ENCODE measurements at regions not wholly inside any gene's neighbourhood (a gene's known extent, or its start where the extent isn't known, plus 50 kb on each side); places are given as distances from the start of the nearest gene placed in this dataset.
"Not testable (repeated sequence)": the region's sequence is repeated elsewhere in the genome, so short reads cannot be mapped to it uniquely, and the experiment has no call there.

DNA sequence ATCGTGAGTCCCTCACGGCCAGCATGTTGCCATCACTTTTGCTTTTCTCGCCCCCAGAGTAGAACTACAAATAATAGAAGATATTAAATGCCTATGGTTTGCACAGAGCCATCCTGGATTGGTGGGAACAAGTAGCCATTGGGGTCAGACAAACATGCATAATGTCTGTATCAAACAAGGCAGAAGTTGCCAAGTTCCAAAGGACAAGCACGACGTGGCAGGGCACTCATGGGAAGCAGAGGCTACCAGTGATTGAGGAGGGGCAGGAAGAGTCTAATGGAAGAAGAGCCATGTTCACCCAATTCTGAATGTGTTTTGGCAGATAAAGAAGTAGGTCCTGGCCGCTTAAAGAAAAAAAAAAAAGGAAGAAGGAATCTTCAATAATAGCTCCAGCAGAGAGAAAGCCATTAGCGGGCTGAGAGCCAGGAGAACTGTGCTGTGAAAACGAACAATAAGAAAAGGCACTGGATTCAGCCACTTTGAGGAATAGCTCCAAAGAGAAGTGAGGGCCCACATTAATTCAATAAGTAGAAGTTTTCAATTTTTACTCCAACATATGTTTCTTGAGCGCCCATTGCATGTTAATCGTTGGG lies 153.7 kb upstream of the ADCY2 start:
- H3K4me1 ChIP-seq (ENCODE audit: control insufficient read depth, insufficient read depth, low read length), result peaks cover 3% of the 10 kb centered on the region
- peak in 2 of 6 donors; percentile 65 to 72 for DNase-seq (ENCODE audit: low read depth in 4 of 6, low spot score in 6 of 6)
- no peaks in the 10 kb centered on the region for H3K9me3 ChIP-seq (ENCODE audit: control insufficient read depth, insufficient read depth, low read length)
- whole genome bisulfite sequencing (ENCODE audit: insufficient coverage), result 58% methylated on average over 5 of the region's 10 CpGs
- H3K4me3 ChIP-seq (ENCODE audit: low read depth, low read length), result no peak overlapping the region
- no peaks in the 10 kb centered on the region for H3K27me3 ChIP-seq (ENCODE audit: control insufficient read depth, insufficient read depth, low read length)
- no peaks in the 10 kb centered on the region for H3K36me3 ChIP-seq (ENCODE audit: control insufficient read depth, insufficient read depth, low read length)
- H3K27ac ChIP-seq (ENCODE audit: low read depth, low read length), result no peak overlapping the region

DNA sequence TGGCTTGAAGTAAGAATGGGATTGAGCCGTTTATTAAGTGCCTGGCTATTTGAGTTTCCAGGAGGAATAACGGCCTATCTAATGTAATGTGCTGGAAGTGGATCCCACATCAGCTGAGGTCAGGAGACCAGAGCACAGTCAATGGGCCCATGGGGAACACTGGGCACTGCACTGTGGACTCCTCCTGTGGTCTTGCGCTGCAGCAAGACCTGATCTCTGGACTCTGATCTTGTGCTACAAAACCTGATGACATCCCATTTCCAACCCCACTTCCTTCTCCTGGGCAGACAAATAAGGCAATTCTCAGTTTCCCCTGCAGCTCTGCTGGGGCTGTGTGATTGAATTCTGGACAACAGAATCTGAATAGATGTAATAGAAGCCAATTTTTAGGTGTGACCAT lies 151.7 kb upstream of the ADCY2 start:
- DNase-seq (ENCODE audit: low read depth in 4 of 6, low spot score in 6 of 6), result no peak
- Histone ChIP-seq H3K4me1 (ENCODE audit: control insufficient read depth, insufficient read depth, low read length) (peaks cover 3% of the 10 kb centered on the region), H3K9me3 (ENCODE audit: control insufficient read depth, insufficient read depth, low read length) (no peaks in the 10 kb centered on the region), H3K36me3 (ENCODE audit: control insufficient read depth, insufficient read depth, low read length) (no peaks in the 10 kb centered on the region), H3K4me3 (ENCODE audit: low read depth, low read length) (no peak overlapping the region), H3K27ac (ENCODE audit: low read depth, low read length) (no peak overlapping the region), H3K27me3 (ENCODE audit: control insufficient read depth, insufficient read depth, low read length) (no peaks in the 10 kb centered on the region)
- 82% methylated on average over 3 of the region's 3 CpGs for WGBS (ENCODE audit: insufficient coverage)

DNA sequence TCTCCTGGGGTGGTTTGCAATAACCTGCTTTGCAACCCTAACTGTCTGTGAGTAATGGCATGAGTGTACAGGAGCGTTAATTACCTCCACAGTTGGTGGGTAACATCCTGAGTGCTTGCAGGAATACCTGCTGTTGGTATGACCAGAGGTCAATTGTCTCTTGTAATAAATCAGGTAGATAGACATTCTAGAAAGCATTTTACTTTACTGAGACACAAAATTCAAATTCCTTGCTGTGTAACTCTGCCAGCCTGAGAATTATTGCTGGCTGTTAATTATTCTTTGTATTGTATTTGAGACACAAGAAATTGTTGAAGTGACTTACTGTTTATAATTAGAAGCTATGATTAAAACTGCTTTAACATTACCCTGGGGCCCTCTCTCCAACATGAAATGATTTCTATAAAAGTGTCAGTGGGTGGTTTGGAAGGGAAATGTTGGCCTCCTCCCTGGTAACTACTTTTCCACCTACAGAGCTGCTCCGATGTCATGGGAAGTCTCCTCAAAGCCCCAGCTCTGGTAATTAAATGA lies 150.8 kb upstream of the ADCY2 start:
- peak in 4 of 6 donors; percentile 7 to 96 (median 44) for DNase-seq (ENCODE audit: low read depth in 4 of 6, low spot score in 6 of 6)
- Histone ChIP-seq H3K36me3 (ENCODE audit: control insufficient read depth, insufficient read depth, low read length) (no peaks in the 10 kb centered on the region), H3K4me1 (ENCODE audit: control insufficient read depth, insufficient read depth, low read length) (peaks cover 3% of the 10 kb centered on the region), H3K27me3 (ENCODE audit: control insufficient read depth, insufficient read depth, low read length) (no peaks in the 10 kb centered on the region), H3K4me3 (ENCODE audit: low read depth, low read length) (no peak overlapping the region), H3K9me3 (ENCODE audit: control insufficient read depth, insufficient read depth, low read length) (no peaks in the 10 kb centered on the region), H3K27ac (ENCODE audit: low read depth, low read length) (no peak overlapping the region)
- WGBS (ENCODE audit: insufficient coverage), result 20% methylated on average over 1 of the region's 2 CpGs

DNA sequence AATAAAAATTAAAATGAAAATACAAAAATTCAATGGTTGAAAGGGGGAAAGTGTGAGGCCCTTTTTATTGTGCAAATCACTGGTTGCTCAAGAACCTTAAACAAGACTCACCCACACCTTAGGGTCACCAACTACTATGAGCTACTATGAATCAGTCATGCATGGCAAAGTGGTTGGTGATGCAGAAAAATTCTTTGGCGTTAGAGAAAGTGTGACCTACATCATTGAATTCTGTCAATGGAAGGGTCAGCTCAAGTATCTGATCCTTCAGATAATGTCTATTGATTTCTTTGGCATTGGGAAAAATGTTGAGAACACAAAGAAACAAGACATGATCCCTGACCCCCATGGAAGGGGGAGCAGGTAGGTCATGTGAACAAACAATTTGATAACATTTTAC lies 149.7 kb upstream of the ADCY2 start:
- H3K36me3 ChIP-seq (ENCODE audit: control insufficient read depth, insufficient read depth, low read length), result no peaks in the 10 kb centered on the region
- no peak for DNase-seq (ENCODE audit: low read depth in 4 of 6, low spot score in 6 of 6)
- H3K4me1 ChIP-seq (ENCODE audit: control insufficient read depth, insufficient read depth, low read length), result peaks cover 3% of the 10 kb centered on the region
- H3K27ac ChIP-seq (ENCODE audit: low read depth, low read length), result no peak overlapping the region
- no CpG with 5 or more reads among the region's 1 CpG for WGBS (ENCODE audit: insufficient coverage)
- H3K9me3 ChIP-seq (ENCODE audit: control insufficient read depth, insufficient read depth, low read length), result no peaks in the 10 kb centered on the region
- no peaks in the 10 kb centered on the region for H3K27me3 ChIP-seq (ENCODE audit: control insufficient read depth, insufficient read depth, low read length)
- H3K4me3 ChIP-seq (ENCODE audit: low read depth, low read length), result no peak overlapping the region

DNA sequence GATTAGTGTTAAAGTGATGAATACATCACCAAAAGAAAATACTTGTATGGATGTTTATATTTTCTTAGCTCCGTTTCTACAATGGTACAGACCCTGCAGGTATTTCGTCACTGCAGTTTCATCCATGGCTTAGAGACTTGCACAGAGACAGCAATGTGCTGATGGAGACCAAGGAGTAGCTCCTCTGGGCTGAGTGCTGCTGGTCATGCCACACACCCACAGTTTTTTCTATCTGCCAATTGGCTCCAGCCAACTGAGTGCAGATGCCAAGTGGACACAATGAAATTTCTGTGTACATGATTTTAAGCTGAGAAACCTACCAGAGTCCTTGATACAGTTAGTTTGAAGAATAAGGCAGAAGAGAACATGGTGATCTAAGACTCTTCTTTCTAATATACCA lies 145.9 kb upstream of the ADCY2 start:
- no peak overlapping the region for H3K27ac ChIP-seq (ENCODE audit: low read depth, low read length)
- H3K36me3 ChIP-seq (ENCODE audit: control insufficient read depth, insufficient read depth, low read length), result no peaks in the 10 kb centered on the region
- no peak overlapping the region for H3K4me3 ChIP-seq (ENCODE audit: low read depth, low read length)
- no peak for DNase-seq (ENCODE audit: low read depth in 4 of 6, low spot score in 6 of 6)
- no peaks in the 10 kb centered on the region for H3K9me3 ChIP-seq (ENCODE audit: control insufficient read depth, insufficient read depth, low read length)
- 92% methylated on average over 2 of the region's 2 CpGs for WGBS (ENCODE audit: insufficient coverage)
- H3K27me3 ChIP-seq (ENCODE audit: control insufficient read depth, insufficient read depth, low read length), result no peaks in the 10 kb centered on the region
- no peaks in the 10 kb centered on the region for H3K4me1 ChIP-seq (ENCODE audit: control insufficient read depth, insufficient read depth, low read length)

DNA sequence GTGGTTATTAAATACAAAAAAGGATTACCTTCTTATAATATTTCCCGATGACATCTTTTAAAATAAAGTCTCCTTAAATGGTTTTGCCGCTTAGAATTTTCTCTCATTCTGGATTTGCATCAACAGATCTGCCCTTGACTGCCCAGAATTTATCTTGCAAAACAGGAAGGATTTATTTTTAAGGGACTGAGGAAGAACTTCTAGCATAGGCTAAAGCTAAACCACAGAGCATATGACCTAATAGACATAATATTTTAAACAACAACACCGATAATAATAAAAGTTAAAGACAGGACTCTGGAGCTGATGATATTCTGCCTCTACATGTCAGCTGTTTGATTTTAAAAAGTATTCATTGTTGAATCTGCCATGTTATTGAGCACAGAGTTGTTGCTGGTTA lies 145.3 kb upstream of the ADCY2 start:
- no peaks in the 10 kb centered on the region for H3K4me1 ChIP-seq (ENCODE audit: control insufficient read depth, insufficient read depth, low read length)
- no peaks in the 10 kb centered on the region for H3K36me3 ChIP-seq (ENCODE audit: control insufficient read depth, insufficient read depth, low read length)
- H3K4me3 ChIP-seq (ENCODE audit: low read depth, low read length), result no peak overlapping the region
- DNase-seq (ENCODE audit: low read depth in 4 of 6, low spot score in 6 of 6), result no peak
- no peaks in the 10 kb centered on the region for H3K9me3 ChIP-seq (ENCODE audit: control insufficient read depth, insufficient read depth, low read length)
- H3K27me3 ChIP-seq (ENCODE audit: control insufficient read depth, insufficient read depth, low read length), result no peaks in the 10 kb centered on the region
- no peak overlapping the region for H3K27ac ChIP-seq (ENCODE audit: low read depth, low read length)
- WGBS (ENCODE audit: insufficient coverage), result no CpG with 5 or more reads among the region's 3 CpGs

DNA sequence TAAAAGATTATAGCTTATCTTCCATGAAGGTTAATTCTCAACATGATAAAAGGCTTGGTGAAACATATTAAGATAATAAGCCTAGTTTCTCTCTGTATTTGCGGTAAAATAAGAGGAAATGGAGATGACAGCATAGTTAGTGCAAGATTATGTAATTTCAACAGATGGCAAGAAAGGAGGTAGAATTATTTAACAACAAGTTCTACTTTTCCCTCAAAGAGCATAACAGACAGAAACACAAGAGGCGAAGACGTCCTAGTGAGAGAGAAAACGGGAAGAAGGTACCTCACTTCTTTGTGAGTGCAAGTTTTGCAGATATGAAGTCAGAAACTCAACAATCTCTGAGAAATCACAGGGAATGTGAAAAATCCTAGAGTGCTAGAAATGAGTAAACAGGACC lies 144.8 kb upstream of the ADCY2 start:
- no peak for DNase-seq (ENCODE audit: low read depth in 4 of 6, low spot score in 6 of 6)
- Histone ChIP-seq H3K27me3 (ENCODE audit: control insufficient read depth, insufficient read depth, low read length) (no peaks in the 10 kb centered on the region), H3K36me3 (ENCODE audit: control insufficient read depth, insufficient read depth, low read length) (no peaks in the 10 kb centered on the region), H3K4me1 (ENCODE audit: control insufficient read depth, insufficient read depth, low read length) (no peaks in the 10 kb centered on the region), H3K27ac (ENCODE audit: low read depth, low read length) (no peak overlapping the region), H3K9me3 (ENCODE audit: control insufficient read depth, insufficient read depth, low read length) (no peaks in the 10 kb centered on the region), H3K4me3 (ENCODE audit: low read depth, low read length) (no peak overlapping the region)
- no CpG with 5 or more reads among the region's 4 CpGs for WGBS (ENCODE audit: insufficient coverage)

DNA sequence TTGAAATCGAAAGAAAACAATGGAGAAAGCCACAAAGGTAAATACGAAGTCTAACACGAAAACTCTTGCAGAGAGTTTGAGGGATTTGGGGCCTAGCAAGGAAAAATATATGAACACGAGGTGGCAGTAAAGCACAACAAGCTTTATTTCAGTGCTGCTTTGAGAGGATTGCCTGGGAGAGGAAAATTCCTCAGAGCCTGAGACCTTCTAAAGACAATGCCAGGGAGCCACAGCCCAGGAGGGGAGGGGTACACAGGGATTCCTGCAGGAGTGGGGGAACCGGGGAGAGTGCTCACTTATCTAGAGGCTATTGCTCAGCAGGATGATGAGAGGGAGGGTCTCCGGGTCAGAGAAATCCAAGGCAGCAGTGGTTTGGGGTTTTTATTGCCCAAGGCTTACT lies 134.9 kb upstream of the ADCY2 start:
- H3K36me3 ChIP-seq (ENCODE audit: control insufficient read depth, insufficient read depth, low read length), result no peaks in the 10 kb centered on the region
- no peaks in the 10 kb centered on the region for H3K4me1 ChIP-seq (ENCODE audit: control insufficient read depth, insufficient read depth, low read length)
- peaks cover 3% of the 10 kb centered on the region for H3K9me3 ChIP-seq (ENCODE audit: control insufficient read depth, insufficient read depth, low read length)
- peak in 4 of 6 donors; percentile 39 to 84 (median 64) for DNase-seq (ENCODE audit: low read depth in 4 of 6, low spot score in 6 of 6)
- WGBS (ENCODE audit: insufficient coverage), result 26% methylated on average over 5 of the region's 6 CpGs
- no peak overlapping the region for H3K27ac ChIP-seq (ENCODE audit: low read depth, low read length)
- H3K27me3 ChIP-seq (ENCODE audit: control insufficient read depth, insufficient read depth, low read length), result no peaks in the 10 kb centered on the region
- no peak overlapping the region for H3K4me3 ChIP-seq (ENCODE audit: low read depth, low read length)

DNA sequence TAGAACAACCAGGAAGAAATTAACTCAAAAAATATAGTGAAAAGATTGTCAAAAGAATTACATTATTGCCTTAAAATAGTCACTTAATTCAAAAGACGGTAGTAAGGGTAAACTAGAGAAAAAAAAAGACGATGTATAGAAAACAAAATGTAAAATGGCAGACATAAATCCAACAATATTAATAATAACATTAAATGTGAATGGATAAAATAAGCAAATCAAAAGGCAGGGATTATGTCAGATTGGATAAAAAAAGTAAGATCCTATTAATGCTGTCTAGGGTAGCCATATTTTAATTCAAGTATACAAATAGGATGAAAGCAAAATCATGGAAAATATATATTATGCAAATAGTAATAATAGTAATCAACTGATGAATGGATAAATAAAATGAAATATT lies 134.0 kb upstream of the ADCY2 start:
- no peak overlapping the region for H3K27ac ChIP-seq (ENCODE audit: low read depth, low read length)
- peaks cover 3% of the 10 kb centered on the region for H3K9me3 ChIP-seq (ENCODE audit: control insufficient read depth, insufficient read depth, low read length)
- H3K4me1 ChIP-seq (ENCODE audit: control insufficient read depth, insufficient read depth, low read length), result no peaks in the 10 kb centered on the region
- DNase-seq (ENCODE audit: low read depth in 4 of 6, low spot score in 6 of 6), result no peak
- no peak overlapping the region for H3K4me3 ChIP-seq (ENCODE audit: low read depth, low read length)
- WGBS (ENCODE audit: insufficient coverage), result no CpG with 5 or more reads among the region's 2 CpGs
- no peaks in the 10 kb centered on the region for H3K27me3 ChIP-seq (ENCODE audit: control insufficient read depth, insufficient read depth, low read length)
- H3K36me3 ChIP-seq (ENCODE audit: control insufficient read depth, insufficient read depth, low read length), result no peaks in the 10 kb centered on the region

DNA sequence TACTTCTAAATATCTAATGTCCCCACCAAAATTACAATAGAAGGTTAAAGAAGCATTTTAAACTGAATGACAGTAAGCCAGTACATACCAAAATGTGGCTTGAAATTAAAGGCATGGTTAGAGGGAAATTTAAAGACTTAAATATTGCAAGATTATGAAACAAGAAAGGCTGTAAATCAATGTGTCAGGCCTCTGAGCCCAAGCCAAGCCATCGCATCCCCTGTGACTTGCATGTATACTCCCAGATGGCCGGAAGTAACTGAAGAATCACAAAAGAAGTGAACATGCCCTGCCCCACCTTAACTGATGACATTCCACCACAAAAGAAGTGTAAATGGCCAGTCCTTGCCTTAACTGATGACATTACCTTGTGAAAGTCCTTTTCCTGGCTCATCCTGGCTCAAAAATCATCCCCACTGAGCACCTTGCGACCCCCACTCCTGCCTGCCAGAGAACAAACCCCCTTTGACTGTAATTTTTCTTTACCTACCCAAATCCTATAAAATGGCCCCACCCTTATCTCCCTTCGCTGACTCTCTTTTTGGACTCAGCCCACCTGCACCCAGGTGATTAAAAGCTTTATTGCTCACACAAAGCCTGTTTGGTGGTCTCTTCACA lies 132.4 kb upstream of the ADCY2 start:
- H3K4me3 ChIP-seq (ENCODE audit: low read depth, low read length); DNase-seq (ENCODE audit: low read depth in 4 of 6, low spot score in 6 of 6); H3K27ac ChIP-seq (ENCODE audit: low read depth, low read length); H3K4me1 ChIP-seq (ENCODE audit: control insufficient read depth, insufficient read depth, low read length); H3K9me3 ChIP-seq (ENCODE audit: control insufficient read depth, insufficient read depth, low read length); H3K36me3 ChIP-seq (ENCODE audit: control insufficient read depth, insufficient read depth, low read length); H3K27me3 ChIP-seq (ENCODE audit: control insufficient read depth, insufficient read depth, low read length): not testable (repeated sequence)
- 89% methylated on average over 1 of the region's 4 CpGs for WGBS (ENCODE audit: insufficient coverage)

Data from spinal cord (tissue), 9 donors.